ENCODE measurements at regions not wholly inside any gene's neighbourhood (a gene's known extent, or its start where the extent isn't known, plus 50 kb on each side); places are given as distances from the start of the nearest gene placed in this dataset.

DNA sequence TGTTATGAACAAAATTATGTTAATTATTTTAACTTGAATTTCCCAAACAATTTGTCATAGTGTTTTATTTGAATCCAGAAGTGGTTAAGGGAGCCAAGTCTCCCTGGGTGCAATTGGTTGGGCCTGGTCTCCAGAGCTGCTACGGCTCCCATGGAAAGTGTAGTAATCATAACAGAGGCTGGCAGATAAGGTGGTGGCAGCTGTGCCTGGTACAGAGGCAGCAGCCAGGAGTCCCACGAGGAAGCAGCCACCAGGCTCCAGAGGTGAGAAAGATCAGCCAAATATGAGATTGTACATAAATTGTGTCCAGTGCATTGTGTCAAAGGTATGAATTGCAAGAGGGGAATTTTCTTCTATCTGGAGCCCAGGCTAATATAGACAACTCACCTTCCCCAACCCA is 368.9 kb upstream of the PTBP2 start:
- Histone ChIP-seq H3K36me3 (replicated peaks in 1 of 2; ENCODE audit: insufficient read depth in 1 of 2, low read depth in 2 of 2) (no peaks in the 10 kb centered on the region), H3K4me1 (no peaks in the 10 kb centered on the region), H3K4me3 (no peak overlapping the region), H3K27me3 (no peaks in the 10 kb centered on the region), H3K27ac (no peak overlapping the region), H3K9me3 (no peaks in the 10 kb centered on the region)
- DNase-seq (no peak), ATAC-seq (no peak)
- intact Hi-C loops (cut with DNase I): no loop called here
- WGBS, 2 donors: 24 to 34% methylated on average over 2 of the region's 2 CpGs
- TF ChIP-seq, protein P1, sequence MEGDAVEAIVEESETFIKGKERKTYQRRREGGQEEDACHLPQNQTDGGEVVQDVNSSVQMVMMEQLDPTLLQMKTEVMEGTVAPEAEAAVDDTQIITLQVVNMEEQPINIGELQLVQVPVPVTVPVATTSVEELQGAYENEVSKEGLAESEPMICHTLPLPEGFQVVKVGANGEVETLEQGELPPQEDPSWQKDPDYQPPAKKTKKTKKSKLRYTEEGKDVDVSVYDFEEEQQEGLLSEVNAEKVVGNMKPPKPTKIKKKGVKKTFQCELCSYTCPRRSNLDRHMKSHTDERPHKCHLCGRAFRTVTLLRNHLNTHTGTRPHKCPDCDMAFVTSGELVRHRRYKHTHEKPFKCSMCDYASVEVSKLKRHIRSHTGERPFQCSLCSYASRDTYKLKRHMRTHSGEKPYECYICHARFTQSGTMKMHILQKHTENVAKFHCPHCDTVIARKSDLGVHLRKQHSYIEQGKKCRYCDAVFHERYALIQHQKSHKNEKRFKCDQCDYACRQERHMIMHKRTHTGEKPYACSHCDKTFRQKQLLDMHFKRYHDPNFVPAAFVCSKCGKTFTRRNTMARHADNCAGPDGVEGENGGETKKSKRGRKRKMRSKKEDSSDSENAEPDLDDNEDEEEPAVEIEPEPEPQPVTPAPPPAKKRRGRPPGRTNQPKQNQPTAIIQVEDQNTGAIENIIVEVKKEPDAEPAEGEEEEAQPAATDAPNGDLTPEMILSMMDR (IDR thresholded peaks at IDR 0.05): no peak
- TF ChIP-seq POLR2A (IDR thresholded peaks at IDR 0.05): no peak

DNA sequence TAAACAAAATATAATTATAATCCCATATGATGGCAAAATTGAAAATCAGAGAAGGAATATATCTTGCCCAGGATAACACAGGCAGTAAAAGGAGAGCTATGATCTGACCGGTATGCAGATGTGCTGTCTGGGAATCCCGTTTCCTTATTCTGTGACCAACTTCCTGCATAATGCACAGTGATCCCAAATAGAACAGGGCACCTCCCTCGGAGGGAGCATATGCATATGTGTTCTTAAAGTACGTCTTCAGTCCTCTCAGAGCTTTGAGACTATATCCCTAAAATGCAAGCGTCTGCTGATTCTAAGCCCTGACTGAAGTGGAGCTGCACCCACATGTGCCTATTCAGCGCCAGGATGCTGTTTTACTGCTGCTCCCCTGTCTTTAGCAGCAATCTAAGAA is 366.1 kb upstream of the PTBP2 start:
- H3K4me3 ChIP-seq: no peak overlapping the region
- WGBS, 2 donors: 41 to 56% methylated on average over 6 of the region's 6 CpGs
- intact Hi-C loops (cut with DNase I): no loop called here
- H3K4me1 ChIP-seq: no peaks in the 10 kb centered on the region
- no peak for ATAC-seq
- no peak for DNase-seq
- no peaks in the 10 kb centered on the region for H3K9me3 ChIP-seq
- H3K27me3 ChIP-seq: no peaks in the 10 kb centered on the region
- TF ChIP-seq, protein P1 (IDR thresholded peaks at IDR 0.05): no peak
- H3K36me3 ChIP-seq (replicated peaks in 1 of 2; ENCODE audit: insufficient read depth in 1 of 2, low read depth in 2 of 2): no peaks in the 10 kb centered on the region
- H3K27ac ChIP-seq: no peak overlapping the region

DNA sequence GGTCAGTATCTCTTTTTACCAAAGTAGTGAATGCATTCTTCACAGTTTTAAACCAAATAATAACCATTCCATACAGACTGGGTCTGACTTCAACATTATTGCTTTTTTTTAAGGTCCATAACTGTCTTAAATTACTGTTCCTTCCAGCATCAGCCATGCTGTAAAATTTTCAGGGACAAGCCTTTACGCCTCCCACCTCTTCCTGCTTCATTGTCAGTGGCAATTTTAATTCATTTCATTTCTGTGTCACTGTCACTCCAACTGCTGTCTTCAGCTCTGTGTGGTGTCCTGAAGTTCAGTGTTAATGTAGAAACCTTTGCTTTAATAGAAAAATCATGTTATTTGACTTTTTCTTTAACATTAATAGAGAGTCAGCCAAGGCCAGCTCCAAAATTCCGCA is 365.6 kb upstream of the PTBP2 start:
- Histone ChIP-seq H3K4me1 (no peaks in the 10 kb centered on the region), H3K27ac (no peak overlapping the region), H3K27me3 (no peaks in the 10 kb centered on the region), H3K4me3 (no peak overlapping the region), H3K9me3 (no peaks in the 10 kb centered on the region), H3K36me3 (replicated peaks in 1 of 2; ENCODE audit: insufficient read depth in 1 of 2, low read depth in 2 of 2) (no peaks in the 10 kb centered on the region)
- ATAC-seq (no peak), DNase-seq (no peak)
- WGBS, 2 donors: 55 to 66% methylated on average over 2 of the region's 2 CpGs
- intact Hi-C loops (cut with DNase I): no loop called here
- TF ChIP-seq, protein P1 (IDR thresholded peaks at IDR 0.05): no peak

DNA sequence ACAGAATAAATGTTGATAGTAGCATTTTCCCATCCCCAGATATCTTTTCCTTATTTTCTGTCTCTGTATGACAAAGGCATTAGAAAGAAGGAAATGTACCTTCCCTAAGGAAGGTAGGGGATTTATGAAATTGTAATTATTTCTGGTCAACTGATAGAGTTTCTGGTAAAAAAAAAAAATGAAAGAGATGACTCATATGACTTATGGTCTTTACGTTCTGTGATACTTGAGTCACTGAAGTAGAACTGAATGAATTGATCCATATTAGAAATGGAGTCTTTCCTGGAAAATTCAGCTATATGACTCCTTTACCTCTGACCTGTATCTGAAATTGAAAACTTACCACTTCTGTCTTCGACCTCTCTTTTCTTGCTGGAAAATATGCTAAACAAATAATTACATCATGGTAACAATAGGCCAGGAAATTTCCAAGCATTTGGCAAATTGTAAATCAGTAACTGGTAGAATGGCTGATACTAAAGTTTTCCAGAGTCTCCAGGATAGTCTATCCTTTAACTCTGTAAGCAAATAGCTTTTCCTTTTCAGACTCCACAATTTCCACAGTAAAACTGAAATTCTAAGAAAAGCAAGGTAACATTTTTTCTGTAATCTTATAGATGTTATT is 364.3 kb upstream of the PTBP2 start:
- intact Hi-C loops (cut with DNase I): no loop called here
- DNase-seq (no peak), ATAC-seq (no peak)
- Histone ChIP-seq H3K27ac (no peak overlapping the region), H3K36me3 (replicated peaks in 1 of 2; ENCODE audit: insufficient read depth in 1 of 2, low read depth in 2 of 2) (no peaks in the 10 kb centered on the region), H3K4me3 (no peak overlapping the region), H3K27me3 (no peaks in the 10 kb centered on the region), H3K9me3 (no peaks in the 10 kb centered on the region), H3K4me1 (no peaks in the 10 kb centered on the region)
- 40 to 49% methylated on average over 2 of the region's 2 CpGs for WGBS, 2 donors
- TF ChIP-seq POLR2A (IDR thresholded peaks at IDR 0.05): no peak
- TF ChIP-seq, protein P1 (IDR thresholded peaks at IDR 0.05): no peak

DNA sequence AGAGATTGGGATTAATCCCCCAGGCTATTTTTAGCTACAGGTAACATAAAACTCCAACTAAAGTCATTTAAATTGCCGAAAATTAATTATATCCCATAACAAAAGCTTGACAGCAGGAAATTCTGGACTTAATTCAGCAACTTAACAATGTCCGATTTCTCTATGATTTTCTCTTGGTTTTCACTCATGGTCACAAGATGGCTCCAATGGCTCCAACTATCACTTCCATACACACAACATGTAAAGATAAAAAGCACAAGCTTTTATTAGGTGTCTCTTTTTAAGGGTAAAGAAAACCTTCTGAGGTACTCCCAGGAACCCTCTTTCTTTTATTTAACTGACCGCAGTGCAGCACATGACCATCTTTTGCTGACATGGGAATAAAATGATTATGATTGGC is 363.5 kb upstream of the PTBP2 start:
- no peaks in the 10 kb centered on the region for H3K9me3 ChIP-seq
- H3K27me3 ChIP-seq: no peaks in the 10 kb centered on the region
- no peak for ATAC-seq
- H3K27ac ChIP-seq: no peak overlapping the region
- no peaks in the 10 kb centered on the region for H3K4me1 ChIP-seq
- intact Hi-C loops (cut with DNase I): no loop called here
- H3K4me3 ChIP-seq: no peak overlapping the region
- 69 to 73% methylated on average over 3 of the region's 3 CpGs for WGBS, 2 donors
- H3K36me3 ChIP-seq (replicated peaks in 1 of 2; ENCODE audit: insufficient read depth in 1 of 2, low read depth in 2 of 2): no peaks in the 10 kb centered on the region
- TF ChIP-seq, protein P1 (IDR thresholded peaks at IDR 0.05): no peak
- TF ChIP-seq POLR2A (IDR thresholded peaks at IDR 0.05): no peak
- DNase-seq: no peak
